HG03460 (cell line): ENCODE measurements at regions not wholly inside any gene's neighbourhood (a gene's known extent, or its start where the extent isn't known, plus 50 kb on each side); places are given as distances from the start of the nearest gene placed in this dataset.
"Not testable (repeated sequence)": the region's sequence is repeated elsewhere in the genome, so short reads cannot be mapped to it uniquely, and the experiment has no call there.

Experiments
- ATAC-seq: cut with Tn5 transposase; IDR thresholded peaks from one replicate; pipeline ENCODE4 v1.9.1; 2021; ENCODE audit not compliant: unreplicated experiment

DNA sequence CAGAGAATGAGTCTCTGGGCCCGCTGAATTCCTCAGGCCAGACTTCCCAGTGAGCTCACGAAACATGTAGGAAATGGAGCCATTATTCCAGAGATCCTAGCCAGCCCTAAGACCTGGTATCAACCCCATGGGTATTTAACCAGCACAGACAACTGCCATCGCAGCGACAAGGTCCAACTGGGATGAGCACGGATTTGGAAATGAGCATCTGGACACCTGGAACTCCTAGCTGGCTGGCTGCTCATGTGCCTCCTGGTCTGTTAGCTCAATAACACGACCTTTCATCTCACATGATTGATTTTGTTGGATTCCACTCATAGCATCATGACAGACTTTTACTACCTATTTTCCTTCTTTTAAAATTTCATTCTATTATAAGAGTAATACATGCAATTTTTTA is 51.0 kb downstream of the POU3F3 start:
- ATAC-seq = no peak

DNA sequence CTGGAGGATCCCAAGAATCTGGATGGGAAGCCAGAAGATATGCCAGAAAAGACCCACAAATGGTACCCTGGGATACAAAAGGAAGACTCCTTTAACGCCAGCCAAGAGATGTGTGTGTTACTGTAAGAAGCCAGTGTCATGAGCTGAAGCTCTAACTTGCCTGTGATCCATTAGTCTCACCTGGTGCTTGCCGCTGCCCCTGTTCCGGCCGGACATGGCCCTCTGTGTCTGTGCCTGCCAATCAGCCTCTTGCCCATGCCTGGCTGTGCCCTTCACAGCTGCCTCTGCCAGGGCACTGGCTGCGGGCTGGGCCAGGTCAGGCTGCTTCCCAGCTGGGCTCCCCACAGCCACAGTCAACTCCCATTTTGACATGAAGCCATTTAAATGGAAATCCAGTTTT is 55.4 kb downstream of the POU3F3 start:
- no peak for ATAC-seq

DNA sequence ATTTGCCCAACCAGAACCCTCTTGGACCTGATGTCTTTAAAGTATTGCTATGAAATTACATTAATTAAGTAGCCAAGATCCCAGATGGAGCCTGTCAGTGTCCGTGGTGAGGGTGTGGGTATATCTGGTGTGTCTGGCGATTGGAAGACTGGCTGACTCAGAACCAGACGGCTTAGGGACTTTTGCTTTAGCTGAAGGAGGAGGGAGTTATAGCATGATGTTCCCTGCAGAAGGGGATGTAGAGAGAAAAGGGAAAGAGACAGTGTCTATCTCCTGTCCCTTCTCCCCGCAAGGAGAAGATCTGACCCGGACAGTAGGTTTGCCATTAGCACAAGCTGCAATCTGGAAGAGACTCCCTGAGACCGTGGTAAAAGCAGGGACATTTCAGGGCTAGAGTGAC is 60.6 kb downstream of the POU3F3 start:
- ATAC-seq = no peak

DNA sequence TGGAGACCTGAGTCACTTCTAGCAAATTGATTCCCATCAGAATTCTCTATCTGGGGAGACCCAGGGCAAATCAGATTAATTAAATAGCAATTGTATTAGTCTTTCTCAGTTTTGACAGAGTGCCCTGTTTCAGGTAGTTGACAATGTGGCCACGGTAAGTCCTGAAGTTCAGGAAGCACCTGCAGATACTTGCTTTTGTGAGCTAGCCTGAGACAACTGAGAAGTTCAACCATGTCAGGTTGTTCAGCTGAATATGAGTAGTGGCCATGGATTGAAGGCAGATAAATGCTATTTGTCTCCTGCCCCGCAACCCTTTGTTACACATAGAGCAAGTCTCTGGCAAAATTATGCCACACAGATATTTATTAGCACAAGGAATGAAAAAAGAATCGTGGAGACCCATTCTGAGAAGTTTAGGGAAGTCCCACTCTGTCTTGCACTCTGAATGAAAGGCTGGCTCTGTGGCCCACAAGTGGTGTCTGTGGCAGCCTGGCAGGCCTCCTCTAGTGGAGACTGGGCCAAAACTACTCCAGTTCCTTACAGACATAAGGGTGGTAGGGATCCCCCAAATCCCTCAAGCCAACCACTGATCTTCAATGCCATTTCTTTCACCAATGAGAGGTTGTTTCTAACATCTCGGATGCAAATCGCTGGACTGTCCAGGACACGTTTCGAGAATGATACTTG is 61.3 kb downstream of the POU3F3 start:
- no peak for ATAC-seq

DNA sequence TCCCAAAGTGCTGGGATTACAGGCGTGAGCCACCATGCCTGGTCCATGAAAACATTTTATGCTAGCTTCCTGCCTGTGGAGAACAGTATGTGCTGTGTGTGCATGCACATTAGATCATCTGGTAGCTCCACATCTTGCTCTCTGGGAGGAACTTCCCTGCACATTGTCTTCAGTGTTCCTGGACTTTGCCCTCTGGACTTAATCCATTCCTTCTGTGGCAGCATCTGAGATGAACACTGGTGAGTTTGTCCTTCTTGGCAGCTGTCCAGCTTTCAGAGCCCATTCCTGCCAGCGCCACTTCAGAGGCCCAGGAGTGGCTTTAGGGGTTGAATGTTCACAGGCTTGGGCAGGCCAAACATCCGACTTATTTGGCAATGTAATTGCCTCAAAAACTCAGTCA is 65.2 kb downstream of the POU3F3 start:
- no peak for ATAC-seq

DNA sequence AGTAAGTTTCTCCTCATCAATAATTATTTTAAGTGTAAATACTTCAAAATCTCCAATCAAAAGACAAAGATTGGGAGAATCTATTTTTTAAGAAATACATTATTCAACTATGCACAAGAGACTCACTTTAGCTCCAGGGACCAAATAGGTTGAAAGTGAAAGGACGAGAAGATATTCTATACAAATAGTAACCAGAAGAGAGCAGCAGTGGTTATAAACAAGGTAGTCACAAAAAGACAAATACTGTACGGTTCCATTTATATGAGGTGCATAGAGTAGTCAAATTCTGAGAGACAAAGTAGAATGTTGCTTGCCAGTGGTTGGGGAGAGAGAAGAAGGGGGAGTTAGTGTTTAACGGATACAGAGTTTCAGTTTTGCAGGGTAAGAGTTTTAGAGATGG is 69.8 kb downstream of the POU3F3 start:
- no peak for ATAC-seq

DNA sequence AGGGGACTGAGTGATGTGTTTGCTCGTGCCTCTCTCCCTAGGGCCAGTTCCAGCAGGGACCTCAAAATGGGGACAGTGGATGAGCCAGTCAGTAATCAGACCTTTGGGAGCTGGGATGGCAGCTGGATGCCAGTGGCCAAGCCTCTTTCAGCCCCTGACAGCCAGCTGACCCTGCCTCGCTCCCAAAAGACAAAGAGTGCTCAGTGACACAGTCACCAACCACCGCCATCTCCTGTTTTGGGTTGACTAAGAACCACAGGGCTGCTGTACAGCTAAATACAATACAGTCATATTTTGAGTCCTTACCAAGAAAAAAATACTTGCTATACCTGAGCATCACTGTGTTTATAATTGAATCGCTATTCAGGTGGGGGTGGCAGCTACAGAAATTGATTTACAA is 75.7 kb downstream of the POU3F3 start:
- ATAC-seq = no peak

DNA sequence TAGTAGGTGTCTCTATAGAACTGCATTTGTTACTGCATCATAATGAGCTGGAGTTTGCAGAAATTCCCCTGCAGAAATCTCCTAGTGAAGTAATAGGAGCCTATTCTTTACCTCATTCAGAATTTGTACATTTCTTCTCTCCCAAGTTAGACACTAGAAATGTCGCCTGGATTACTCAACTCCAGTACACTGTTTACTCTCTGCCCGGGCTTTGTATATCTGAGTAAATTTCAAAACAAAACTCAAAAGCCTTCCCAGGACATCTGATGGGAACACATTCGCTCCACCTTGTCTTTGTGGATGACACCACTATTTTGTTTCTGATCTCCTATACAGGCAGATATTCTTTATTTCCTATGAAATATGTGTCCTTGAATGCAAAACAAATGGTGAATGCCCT is 76.8 kb downstream of the POU3F3 start:
- ATAC-seq = no peak

DNA sequence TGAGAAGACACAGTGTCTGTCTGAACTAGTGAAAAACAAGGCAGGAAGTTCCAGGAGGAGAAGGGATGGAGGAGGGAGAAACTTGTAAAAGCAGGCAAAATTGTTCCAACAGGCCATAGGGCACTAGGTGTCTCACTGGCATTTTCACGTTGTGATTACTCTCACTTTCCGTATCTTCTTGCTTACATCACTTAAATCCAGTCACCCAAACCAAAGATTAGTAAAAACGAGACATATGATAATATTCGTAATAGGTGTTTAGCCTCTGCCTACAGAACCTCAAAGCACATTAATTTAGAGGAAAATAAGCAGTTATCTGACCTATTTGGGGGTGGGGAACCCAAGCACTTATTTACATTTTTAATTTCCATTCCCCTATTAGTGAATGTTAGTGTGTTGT is 78.3 kb downstream of the POU3F3 start:
- no peak for ATAC-seq

DNA sequence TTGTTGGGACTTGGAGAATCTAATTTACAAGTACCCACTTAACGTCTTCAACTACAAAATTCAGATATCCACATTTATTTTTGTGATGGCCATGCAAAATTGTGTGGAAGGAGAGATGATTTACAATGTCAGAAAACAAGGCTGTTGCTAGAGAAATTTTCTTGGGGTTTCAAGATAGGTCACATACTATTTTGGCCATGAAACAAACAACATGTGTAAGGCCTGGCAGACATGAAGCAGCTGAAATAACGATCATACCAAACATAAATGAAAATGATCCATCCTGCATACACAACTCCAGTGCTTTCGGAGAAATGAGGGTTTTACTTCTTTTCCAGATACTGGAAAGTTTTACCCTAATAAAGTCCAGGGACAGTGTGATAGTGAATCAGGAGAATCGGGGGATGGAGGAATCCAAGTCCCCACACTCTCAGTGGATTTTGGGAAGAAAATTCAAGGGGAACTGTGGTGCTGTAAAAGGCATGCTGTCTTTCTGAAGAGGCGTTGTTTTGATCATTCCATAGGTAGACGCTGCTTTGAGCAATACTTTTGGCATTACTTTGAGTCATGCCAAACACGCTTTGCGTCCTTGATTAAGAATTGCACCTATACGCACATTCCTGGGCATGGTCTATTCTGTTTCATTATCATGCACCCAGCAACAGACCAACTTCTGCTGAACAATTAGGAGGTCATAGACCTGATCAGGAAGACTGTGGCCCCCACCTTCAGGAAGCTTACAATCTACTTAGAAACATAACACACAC is 79.4 kb downstream of the POU3F3 start:
- no peak for ATAC-seq

DNA sequence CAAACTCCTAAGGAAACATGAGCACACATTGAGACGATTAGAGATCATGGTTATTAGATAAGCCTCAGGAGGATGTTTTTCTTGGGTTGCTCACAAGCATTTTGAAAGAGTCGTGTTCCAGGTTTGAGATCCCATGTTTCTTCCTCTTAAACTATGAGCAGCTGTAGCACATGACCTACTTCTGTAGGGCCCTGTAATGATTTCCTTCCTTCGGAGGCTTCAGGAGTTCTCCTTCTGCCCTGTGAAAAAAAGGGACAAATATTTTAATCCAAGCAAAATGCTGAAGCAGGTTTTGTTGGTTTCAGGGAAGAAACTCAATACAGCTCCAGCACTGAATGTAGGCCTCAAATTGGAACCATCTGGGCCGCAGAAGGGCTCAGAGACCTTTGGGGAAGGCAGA is 82.6 kb downstream of the POU3F3 start:
- no peak for ATAC-seq

DNA sequence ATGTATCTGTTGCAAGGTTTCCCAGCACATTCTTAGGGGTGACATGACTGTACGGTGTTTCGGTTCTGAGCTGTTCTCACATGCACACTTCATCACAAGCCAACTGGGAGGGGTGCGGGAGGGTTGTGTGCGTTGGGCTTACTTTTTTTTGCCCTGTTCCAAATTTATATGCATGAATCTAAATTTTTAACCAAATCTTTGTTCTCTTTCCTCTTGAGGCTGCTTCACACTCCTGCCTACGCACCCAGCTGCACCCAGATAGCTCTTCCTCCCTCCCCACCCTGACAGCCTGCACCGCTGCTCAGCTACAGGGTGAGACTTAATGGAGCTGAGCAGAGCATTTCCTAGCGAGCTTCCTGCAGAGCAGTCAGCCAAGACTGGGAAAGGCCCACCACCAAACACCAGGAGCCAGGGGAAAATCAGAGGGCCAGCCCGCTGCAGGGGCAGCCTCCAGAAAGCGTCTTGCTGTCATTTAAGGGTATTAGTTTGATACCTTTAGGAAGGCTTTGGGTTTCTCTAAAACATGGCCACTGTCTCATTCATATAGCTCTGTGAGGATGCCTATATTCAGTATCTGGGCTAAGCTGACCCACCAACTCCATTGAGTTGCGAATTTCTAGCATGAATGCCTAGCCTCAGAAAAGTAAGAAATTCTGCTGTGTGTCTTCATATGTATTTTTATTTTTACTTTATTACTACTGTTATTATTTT is 84.5 kb downstream of the POU3F3 start:
- peak; percentile 88 for ATAC-seq

DNA sequence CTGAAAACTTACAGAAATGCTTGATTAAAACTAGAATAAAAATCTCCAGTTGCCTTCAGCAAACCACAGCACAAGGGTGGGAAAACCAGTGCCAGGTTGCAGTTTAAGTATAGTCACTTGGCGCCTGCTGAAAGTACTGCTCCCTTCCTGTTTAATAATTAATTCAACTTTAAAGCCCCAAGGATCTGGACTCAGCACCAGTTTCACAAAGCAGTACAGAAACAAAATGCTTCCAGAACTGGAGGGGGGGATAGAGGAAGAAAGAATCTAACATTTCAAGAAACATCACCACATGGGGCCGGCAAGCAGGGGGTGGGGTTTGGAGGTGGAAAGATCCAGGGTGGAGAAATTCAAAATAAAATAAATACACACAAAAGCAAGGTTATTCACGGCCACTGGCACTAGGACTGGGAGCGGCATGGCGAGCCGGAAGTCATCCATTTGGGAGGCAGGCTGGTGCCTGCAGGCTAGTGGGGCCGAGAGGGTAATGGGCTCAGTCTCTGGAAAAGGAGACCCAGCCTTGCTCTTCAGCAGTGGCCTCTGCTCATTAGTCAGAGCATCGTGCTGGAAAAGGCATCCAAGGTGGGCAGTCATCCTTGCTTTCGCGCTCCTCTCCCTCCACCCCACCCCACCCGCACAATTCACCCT is 85.8 kb downstream of the POU3F3 start:
- ATAC-seq = no peak

DNA sequence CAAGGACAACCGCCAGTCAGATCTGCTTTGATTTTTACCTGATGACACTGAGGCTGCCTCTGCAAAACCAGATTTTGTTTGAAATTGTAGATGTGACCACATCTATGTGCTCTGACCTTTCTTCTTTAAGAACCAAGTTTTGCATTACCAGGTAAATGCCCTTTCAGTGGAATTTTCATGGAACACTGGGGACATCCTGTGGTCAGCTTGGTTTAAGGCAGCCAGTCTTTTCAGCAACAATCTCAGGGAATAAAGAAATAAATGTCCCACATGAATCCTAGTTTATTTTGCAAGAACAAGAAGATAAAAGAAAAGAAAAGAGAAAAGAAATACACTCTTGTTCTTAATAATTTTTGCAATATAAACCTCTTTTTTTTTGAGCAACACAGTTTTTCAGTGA is 90.6 kb downstream of the POU3F3 start:
- no peak for ATAC-seq

DNA sequence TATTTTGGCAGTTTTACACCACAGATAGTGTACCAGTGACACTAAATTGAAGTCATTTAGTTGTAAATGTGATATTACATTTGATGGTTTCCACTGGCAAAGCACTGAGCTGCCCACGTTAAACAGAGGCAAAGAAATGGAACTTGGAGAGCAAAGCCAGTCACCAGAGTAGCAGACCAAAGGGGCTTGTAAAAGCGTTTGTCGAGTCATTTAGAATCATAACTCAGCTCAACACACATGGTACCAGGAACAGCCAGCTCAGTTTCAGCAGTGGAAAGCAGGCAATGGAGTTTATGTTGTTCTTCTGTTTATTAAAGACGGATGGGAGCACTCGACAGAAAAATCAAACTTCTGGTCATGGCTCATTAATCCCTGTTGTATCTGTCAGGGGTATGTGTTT is 91.2 kb downstream of the POU3F3 start:
- no peak for ATAC-seq

DNA sequence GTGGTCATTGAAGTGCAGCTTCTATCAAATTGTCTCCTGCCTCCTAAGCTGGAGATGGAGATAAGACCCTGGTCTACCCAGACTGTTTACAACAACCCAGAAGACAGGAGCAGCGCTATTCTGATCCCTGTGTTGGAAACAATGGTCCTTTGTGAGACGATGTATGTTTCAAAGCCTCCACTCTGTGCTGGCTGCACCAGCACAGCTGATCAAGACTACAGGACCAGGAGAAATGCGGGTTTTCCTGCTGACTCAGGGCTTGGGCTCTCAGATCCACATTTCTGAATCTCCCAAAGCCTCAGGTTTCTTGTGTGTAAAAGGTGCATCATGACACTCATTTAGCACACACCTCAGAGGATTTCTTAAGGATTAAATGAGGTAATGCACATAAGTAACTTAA is 92.0 kb downstream of the POU3F3 start:
- ATAC-seq = no peak

DNA sequence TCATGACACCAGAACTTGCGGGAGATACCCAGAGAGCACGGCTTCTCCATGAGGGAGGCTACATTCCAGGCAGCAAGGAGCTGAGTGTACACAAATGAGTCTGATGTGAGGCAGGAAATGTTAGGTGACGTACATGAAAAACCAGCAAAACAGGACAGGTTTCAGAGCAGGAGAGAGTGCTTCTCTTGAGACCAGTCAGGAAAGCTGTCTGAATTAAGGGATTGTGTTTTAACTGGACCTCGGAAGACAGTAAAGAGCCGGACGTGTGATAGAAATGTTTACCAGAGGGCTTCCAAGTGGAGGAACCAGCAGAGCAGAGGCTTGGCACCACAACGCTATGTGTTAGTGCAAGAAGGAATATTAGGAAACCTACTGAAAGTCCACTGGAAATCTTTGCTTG is 90.4 kb upstream of the MRPS9 start:
- ATAC-seq = not testable (repeated sequence)

DNA sequence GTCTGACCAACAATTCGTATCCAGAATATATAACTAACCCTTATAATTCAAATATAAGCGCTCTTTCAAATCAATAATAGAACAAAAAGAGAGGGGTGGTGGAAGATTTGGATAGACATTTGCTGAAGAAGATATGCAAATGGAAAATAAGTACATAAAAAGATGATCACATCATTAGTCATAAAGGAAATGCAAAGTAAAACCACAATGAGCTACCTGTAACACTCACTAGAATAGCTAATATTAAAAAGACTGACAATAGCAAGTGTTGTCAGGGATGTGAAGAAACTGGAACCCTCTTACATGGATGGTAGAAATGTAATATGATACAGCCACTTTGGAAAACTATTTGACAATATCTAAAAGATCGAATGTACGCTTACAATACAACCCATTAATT is 84.9 kb upstream of the MRPS9 start:
- ATAC-seq = no peak

DNA sequence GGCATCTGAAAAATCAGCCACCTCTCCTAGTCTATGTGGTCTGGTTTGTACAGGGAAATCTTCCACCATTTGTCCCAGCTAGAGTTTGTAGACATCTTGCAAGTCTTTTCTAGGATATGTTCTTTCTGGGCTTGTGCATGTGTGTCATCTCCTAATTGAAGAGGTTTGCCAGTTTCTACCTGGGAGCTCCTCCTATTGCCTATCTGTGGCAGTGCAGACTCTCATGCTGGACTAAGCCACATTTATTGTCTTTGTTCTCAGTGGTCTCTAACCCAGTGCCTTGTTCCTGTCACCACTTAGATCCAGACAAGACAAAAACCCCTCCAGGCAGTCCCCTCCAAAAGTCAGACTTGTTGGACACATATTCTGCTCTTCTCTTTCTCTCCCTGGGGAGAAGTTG is 72.0 kb upstream of the MRPS9 start:
- no peak for ATAC-seq

DNA sequence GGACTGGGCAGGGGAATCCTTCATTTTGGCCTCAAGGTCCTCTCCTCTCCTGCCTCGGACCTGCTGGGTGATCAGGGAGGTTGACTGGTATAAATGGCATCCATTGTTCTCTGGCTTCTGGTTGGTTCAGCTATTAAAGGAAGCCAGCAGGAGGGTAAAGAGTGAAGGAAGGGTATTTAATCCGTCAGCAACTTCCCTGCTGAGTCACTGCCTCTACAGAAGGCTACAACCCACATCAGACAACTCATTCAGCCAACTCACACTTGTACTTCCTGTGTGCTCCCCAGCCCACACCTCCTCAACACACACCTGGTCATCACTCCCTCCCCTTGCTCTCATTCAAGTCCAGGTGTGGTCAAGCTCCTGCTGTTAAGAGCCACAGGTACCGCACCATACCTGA is 68.3 kb upstream of the MRPS9 start:
- no peak for ATAC-seq

DNA sequence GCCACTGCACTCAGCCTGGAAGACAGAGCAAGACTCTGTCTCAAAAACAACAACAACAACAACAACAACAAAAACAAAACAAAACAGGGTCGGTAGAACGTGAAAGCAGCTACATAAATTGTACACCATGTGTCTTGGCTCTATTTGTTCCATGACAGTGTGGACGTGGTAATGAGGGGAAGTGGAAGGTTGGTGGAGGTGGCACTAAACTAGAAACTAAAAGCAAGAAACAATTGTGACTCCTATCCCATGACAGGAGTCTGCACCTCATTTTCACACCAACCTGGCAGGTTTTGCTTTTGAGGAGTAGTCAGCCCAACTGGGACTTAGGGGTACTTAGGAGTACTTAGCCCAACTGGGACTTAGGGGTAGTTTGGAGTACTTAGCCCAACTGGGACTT is 62.5 kb upstream of the MRPS9 start:
- no peak for ATAC-seq

DNA sequence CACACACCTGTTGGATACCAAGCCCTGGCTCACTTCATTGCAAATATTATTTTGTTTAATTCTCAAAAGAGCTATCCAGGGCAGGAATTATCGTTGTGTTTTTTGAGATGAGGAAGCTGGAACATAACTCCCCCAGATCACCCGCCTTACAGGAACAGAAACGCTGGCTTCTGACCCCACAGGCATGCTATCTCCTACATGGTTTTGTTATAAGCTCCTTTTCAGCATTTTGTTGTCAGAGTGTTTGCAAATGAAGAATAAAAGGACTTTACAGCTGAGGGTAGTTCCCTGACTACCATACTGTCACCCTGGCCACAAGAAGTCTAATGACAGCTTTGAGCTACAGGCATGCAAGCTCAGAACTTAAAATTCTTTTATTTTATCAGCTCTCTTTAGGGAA is 62.0 kb upstream of the MRPS9 start:
- no peak for ATAC-seq
